ENCODE measurements at regions not wholly inside any gene's neighbourhood (a gene's known extent, or its start where the extent isn't known, plus 50 kb on each side); places are given as distances from the start of the nearest gene placed in this dataset.

DNA sequence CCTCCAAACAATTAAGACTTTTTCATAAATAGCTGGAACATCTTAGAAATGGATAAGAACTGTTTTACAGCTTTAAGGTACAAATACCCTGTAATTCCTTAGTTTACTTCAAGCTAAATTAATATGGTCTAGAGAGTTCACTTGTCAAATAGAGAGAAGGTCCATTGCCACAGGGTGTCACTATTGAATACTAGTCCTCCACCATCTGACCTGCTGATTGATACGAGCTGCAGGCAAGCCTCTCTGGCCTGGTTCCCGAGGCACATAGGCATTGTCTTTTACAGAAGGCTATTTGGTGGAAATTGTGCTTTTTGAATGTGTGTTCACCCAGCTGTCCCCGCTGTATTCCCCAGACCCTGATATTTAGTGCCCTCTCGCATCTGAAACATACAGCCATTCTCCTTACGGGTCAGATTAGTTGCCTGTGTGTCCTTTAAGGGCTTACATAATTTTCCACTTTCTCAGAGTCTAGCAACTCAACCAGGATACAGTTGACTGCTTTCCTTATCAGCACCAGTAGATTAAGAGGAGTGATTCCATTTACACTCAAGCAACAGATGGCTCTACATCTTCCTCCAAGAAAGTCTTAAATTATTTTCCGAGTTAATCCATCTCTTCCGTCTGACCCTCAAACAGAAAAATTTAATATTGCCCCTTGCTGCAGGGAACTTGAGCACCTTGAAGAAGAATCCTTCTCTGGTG lies 788.8 kb upstream of the FAT3 start:
- TF ChIP-seq, protein P1, sequence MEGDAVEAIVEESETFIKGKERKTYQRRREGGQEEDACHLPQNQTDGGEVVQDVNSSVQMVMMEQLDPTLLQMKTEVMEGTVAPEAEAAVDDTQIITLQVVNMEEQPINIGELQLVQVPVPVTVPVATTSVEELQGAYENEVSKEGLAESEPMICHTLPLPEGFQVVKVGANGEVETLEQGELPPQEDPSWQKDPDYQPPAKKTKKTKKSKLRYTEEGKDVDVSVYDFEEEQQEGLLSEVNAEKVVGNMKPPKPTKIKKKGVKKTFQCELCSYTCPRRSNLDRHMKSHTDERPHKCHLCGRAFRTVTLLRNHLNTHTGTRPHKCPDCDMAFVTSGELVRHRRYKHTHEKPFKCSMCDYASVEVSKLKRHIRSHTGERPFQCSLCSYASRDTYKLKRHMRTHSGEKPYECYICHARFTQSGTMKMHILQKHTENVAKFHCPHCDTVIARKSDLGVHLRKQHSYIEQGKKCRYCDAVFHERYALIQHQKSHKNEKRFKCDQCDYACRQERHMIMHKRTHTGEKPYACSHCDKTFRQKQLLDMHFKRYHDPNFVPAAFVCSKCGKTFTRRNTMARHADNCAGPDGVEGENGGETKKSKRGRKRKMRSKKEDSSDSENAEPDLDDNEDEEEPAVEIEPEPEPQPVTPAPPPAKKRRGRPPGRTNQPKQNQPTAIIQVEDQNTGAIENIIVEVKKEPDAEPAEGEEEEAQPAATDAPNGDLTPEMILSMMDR (IDR thresholded peaks at IDR 0.05) = no peak
- no peak for TF ChIP-seq EP300 (IDR thresholded peaks at IDR 0.05)
- no peak for TF ChIP-seq POLR2A (IDR thresholded peaks at IDR 0.05)

Data from ovary (tissue), 3 donors.